B cell (primary cell): ENCODE measurements at regions not wholly inside any gene's neighbourhood (a gene's known extent, or its start where the extent isn't known, plus 50 kb on each side); places are given as distances from the start of the nearest gene placed in this dataset.
A peak's percentile ranks its signal among the peaks of the same experiment; 100 is the strongest.

Source experiments
- ATAC-seq: fragments of 200-7000 bp; cut with Tn5 transposase; one replicate; pipeline ENCODE4 v1.10.0; 2021; ENCODE audit warnings: low read depth, mild to moderate bottlenecking, moderate number of reproducible peaks, moderate library complexity
- CTCF ChIA-PET: fragments of 350-600 bp; sonication (Branson Sonifier 250); formaldehyde crosslinking; loops from one replicate; lab custom pipeline; 2021; ENCODE audit warnings: antibody characterized with exemption, inconsistent platforms; lab: Charles Lee
- POLR2A ChIA-PET: fragments of 350-600 bp; sonication (Branson Sonifier 250); formaldehyde crosslinking; loops from one replicate; lab custom pipeline; 2021; ENCODE audit warnings: antibody characterized with exemption; lab: Charles Lee
- DNase-seq: peaks from one replicate; pipeline ENCODE4 v3.0.0; 2013
- H2AFZ ChIP-seq: 2 replicates; pipeline ENCODE4 v1.6.1; 2012; ENCODE audit warnings: mild to moderate bottlenecking, low read depth, low read length; ENCODE audit not compliant: insufficient read depth, poor library complexity, severe bottlenecking
- H3K27ac ChIP-seq, 2 donors: 1 replicate in 1 of 2; 2 replicates in 1 of 2; pipeline ENCODE4 v1.5.1; 2012 to 2013; ENCODE audit warnings: low read length in 2 of 2, mild to moderate bottlenecking in 2 of 2, moderate library complexity in 1 of 2
- H3K27me3 ChIP-seq, 4 experiments: fragments of 200-600 bp in 1 of 4; sonication (generic) in 1 of 4; replicated peaks in 1 of 4; 1 replicate in 2 of 4; 2 replicates in 2 of 4; pipeline versions ENCODE4 v1.6.1 to v1.7.0; 2013 to 2016; ENCODE audit warnings: low read length in 3 of 4, mild to moderate bottlenecking in 2 of 4, mixed read lengths in 1 of 4, moderate library complexity in 1 of 4; ENCODE audit not compliant: insufficient read depth in 4 of 4, control insufficient read depth in 3 of 4; ENCODE audit errors: control extremely low read depth in 1 of 4
- H3K36me3 ChIP-seq, 2 experiments: replicated peaks in 1 of 2; 1 replicate in 1 of 2; 2 replicates in 1 of 2; pipeline versions ENCODE4 v1.6.1 to v1.7.1; 2013; ENCODE audit warnings: low read length in 1 of 2; ENCODE audit not compliant: insufficient read depth in 2 of 2, control insufficient read depth in 1 of 2; ENCODE audit errors: control extremely low read depth in 1 of 2, extremely low read depth in 1 of 2
- H3K4me1 ChIP-seq, 2 donors: fragments of 200-600 bp in 1 of 2; sonication (generic) in 1 of 2; 1 replicate in 1 of 2; 2 replicates in 1 of 2; pipeline versions ENCODE4 v1.5.1 to v1.6.1; 2013 to 2017; ENCODE audit warnings: low read length in 2 of 2; ENCODE audit not compliant: control insufficient read depth in 2 of 2, insufficient read depth in 2 of 2
- H3K4me2 ChIP-seq: replicated peaks from 2 replicates; pipeline ENCODE3; 2012; ENCODE audit warnings: mild to moderate bottlenecking, low read depth, low read length; ENCODE audit not compliant: poor library complexity, severe bottlenecking
- H3K4me3 ChIP-seq, 5 experiments: fragments of 200-600 bp in 1 of 5; sonication (generic) in 1 of 5; 1 replicate in 3 of 5; 2 replicates in 2 of 5; pipeline versions ENCODE4 v1.5.1 to v1.7.0; 2011 to 2016; ENCODE audit warnings: low read length in 4 of 5, mild to moderate bottlenecking in 4 of 5, low read depth in 2 of 5, control low read depth in 1 of 5, moderate library complexity in 1 of 5; ENCODE audit not compliant: insufficient read depth in 1 of 5; ENCODE audit errors: control extremely low read depth in 1 of 5, extremely low read depth in 1 of 5
- H3K79me2 ChIP-seq: fragments of 200-600 bp; sonication (generic); one replicate; pipeline ENCODE4 v1.6.0; 2016; ENCODE audit warnings: low read length; ENCODE audit not compliant: control insufficient read depth, insufficient read depth
- H3K9ac ChIP-seq: fragments of 200-600 bp; sonication (generic); 2 replicates; pipeline ENCODE4 v1.6.1; 2017; ENCODE audit warnings: mild to moderate bottlenecking, low read length, moderate library complexity
- H3K9me3 ChIP-seq, 3 donors: one replicate each; pipeline versions ENCODE4 v1.6.1 to v1.7.1; 2013; ENCODE audit warnings: low read length in 2 of 3; ENCODE audit not compliant: control insufficient read depth in 2 of 3, insufficient read depth in 1 of 3; ENCODE audit errors: control extremely low read depth in 1 of 3
- H4K20me1 ChIP-seq: 2 replicates; pipeline ENCODE4 v1.6.0; 2012; ENCODE audit warnings: mild to moderate bottlenecking, low read length; ENCODE audit not compliant: insufficient read depth, control insufficient read depth, poor library complexity, severe bottlenecking
- H3K27ac Mint-ChIP-seq: one replicate; pipeline ENCODE4 v1.8.0; 2021; ENCODE audit warnings: mixed read lengths
- H3K27me3 Mint-ChIP-seq: one replicate; pipeline ENCODE4 v1.8.0; 2021; ENCODE audit warnings: mixed read lengths
- H3K4me1 Mint-ChIP-seq: one replicate; pipeline ENCODE4 v1.8.0; 2021; ENCODE audit warnings: mixed read lengths
- H3K4me3 Mint-ChIP-seq: one replicate; pipeline ENCODE4 v1.8.0; 2021; ENCODE audit warnings: mixed read lengths
- H3K9me3 Mint-ChIP-seq: one replicate; pipeline ENCODE4 v1.8.0; 2022; ENCODE audit warnings: mixed read lengths; ENCODE audit not compliant: insufficient read depth
- CTCF ChIP-seq: fragments of 200-600 bp; IDR thresholded peaks from one replicate; pipeline ENCODE4 v1.8.0; 2022; ENCODE audit warnings: antibody characterized with exemption, mild to moderate bottlenecking
- EZH2 ChIP-seq: IDR thresholded peaks from 2 replicates; pipeline ENCODE4 v1.6.1; 2012; ENCODE audit warnings: borderline replicate concordance, low read depth, mild to moderate bottlenecking, moderate library complexity, low read length; ENCODE audit not compliant: insufficient read depth, poor library complexity, severe bottlenecking
- WGBS: methylation state at CpG from one replicate; pipeline ENCODE4 v1.1.5; 2013; ENCODE audit warnings: missing lambda C conversion rate; ENCODE audit not compliant: insufficient coverage; 5-methylcytosine and 5-hydroxymethylcytosine counted together
- intact Hi-C: fragments of 100-400 bp; cut with micrococcal nuclease; formaldehyde crosslinking; loops from one replicate; pipeline ENCODE4 v1.10.0; 2022

- Histone ChIP-seq H3K4me2 (no peak overlapping the region), H2AFZ (no peak overlapping the region), H3K27ac (no peak overlapping the region), H3K9ac (no peak overlapping the region), H3K79me2 (no peaks in the 10 kb centered on the region), H3K4me3 (no peak overlapping the region), H3K27me3 (no peaks in the 10 kb centered on the region), H4K20me1 (no peaks in the 10 kb centered on the region), H3K9me3 (peaks cover 0 to 5% (median 0%) of the 10 kb centered on the region in 3 donors), H3K4me1 (no peaks in the 10 kb centered on the region), H3K36me3 (no peaks in the 10 kb centered on the region)
- Mint-ChIP-seq H3K27me3 (peaks cover 14% of the 10 kb centered on the region), H3K4me3 (no peak overlapping the region), H3K4me1 (no peaks in the 10 kb centered on the region), H3K9me3 (peaks cover 5% of the 10 kb centered on the region), H3K27ac (no peak overlapping the region)
- no peak for DNase-seq
- no CpG with 5 or more reads among the region's 2 CpGs for WGBS
- TF ChIP-seq EZH2 (no peak), CTCF (no peak)
- ChIA-PET POLR2A (no interaction called here), CTCF (no interaction called here)
- intact Hi-C loops: no loop called here
- no peak for ATAC-seq
Observed at GRCh38 chr15:94563456-94563855, 332.1 kb downstream of the MCTP2 start.

- DNase-seq: peak; percentile 31
- Histone ChIP-seq H3K27ac (no peak overlapping the region), H3K36me3 (no peaks in the 10 kb centered on the region), H4K20me1 (no peaks in the 10 kb centered on the region), H3K4me1 (no peaks in the 10 kb centered on the region), H3K79me2 (no peaks in the 10 kb centered on the region), H2AFZ (no peak overlapping the region), H3K9ac (no peak overlapping the region), H3K9me3 (no peaks in the 10 kb centered on the region), H3K4me2 (no peak overlapping the region), H3K4me3 (no peak overlapping the region), H3K27me3 (peaks cover 0 to 7% (median 6%) of the 10 kb centered on the region in 4 experiments)
- H3K27me3 Mint-ChIP-seq: peaks cover 53% of the 10 kb centered on the region
- H3K27ac Mint-ChIP-seq: no peak overlapping the region
- 57% methylated on average over 7 of the region's 12 CpGs for WGBS
- no peak overlapping the region for H3K4me3 Mint-ChIP-seq
- no peaks in the 10 kb centered on the region for H3K9me3 Mint-ChIP-seq
- no peak for ATAC-seq
- POLR2A ChIA-PET: no interaction called here
- TF ChIP-seq CTCF (peak; percentile 63), EZH2 (no peak)
- intact Hi-C loops: no loop called here
- CTCF ChIA-PET: no interaction called here
- H3K4me1 Mint-ChIP-seq: peaks cover 2% of the 10 kb centered on the region
Observed at GRCh38 chr15:94576889-94577533, 345.6 kb downstream of the MCTP2 start.
